Ishikawa (cell line): ENCODE measurements at regions not wholly inside any gene's neighbourhood (a gene's known extent, or its start where the extent isn't known, plus 50 kb on each side); places are given as distances from the start of the nearest gene placed in this dataset.

Experiments used
- CEBPB ChIP-seq: IDR thresholded peaks from 2 replicates; pipeline ENCODE4 v1.6.1; 2012
- CREB1 ChIP-seq: IDR thresholded peaks from 2 replicates; pipeline ENCODE4 v1.6.1; 2012; ENCODE audit warnings: low read depth
- EGR1 ChIP-seq: IDR thresholded peaks from 2 replicates; pipeline ENCODE4 v1.6.1; 2012
- EP300 ChIP-seq: IDR thresholded peaks from 2 replicates; pipeline ENCODE4 v1.6.1; 2012; ENCODE audit warnings: borderline replicate concordance
- FOXM1 ChIP-seq: IDR thresholded peaks from 2 replicates; pipeline ENCODE4 v1.6.1; 2012; ENCODE audit warnings: low read depth, borderline replicate concordance
- NFIC ChIP-seq: IDR thresholded peaks from 2 replicates; pipeline ENCODE4 v1.6.1; 2012
- RAD21 ChIP-seq: IDR thresholded peaks from 2 replicates; pipeline ENCODE4 v1.6.1; 2012; ENCODE audit warnings: low read depth
- TAF1 ChIP-seq: IDR thresholded peaks from 2 replicates; pipeline ENCODE4 v1.6.1; 2012; ENCODE audit warnings: low read depth, mild to moderate bottlenecking
- TCF12 ChIP-seq: IDR thresholded peaks from 2 replicates; pipeline ENCODE4 v1.6.1; 2012; ENCODE audit warnings: low read depth
- TEAD4 ChIP-seq: IDR thresholded peaks from 2 replicates; pipeline ENCODE4 v1.6.1; 2012
- YY1 ChIP-seq: IDR thresholded peaks from 2 replicates; pipeline ENCODE4 v1.6.1; 2012; ENCODE audit warnings: low read depth
- ZBTB7A ChIP-seq: IDR thresholded peaks from 2 replicates; pipeline ENCODE4 v1.6.1; 2012; ENCODE audit warnings: low read depth
- TF ChIP-seq, protein P1 (sequence below): IDR thresholded peaks from 2 replicates; pipeline ENCODE4 v1.6.1; 2012; ENCODE audit warnings: low read depth, mild to moderate bottlenecking
- TF ChIP-seq, protein P2 (sequence below): IDR thresholded peaks from 2 replicates; pipeline ENCODE4 v1.6.1; 2012
- TF ChIP-seq, protein P3 (sequence below): IDR thresholded peaks from 2 replicates; pipeline ENCODE4 v1.6.1; 2012

GRCh38 chr5:175282611-175283225 lies 161.3 kb downstream of the DRD1 start:
- TF ChIP-seq CEBPB = no peak
- no peak for TF ChIP-seq YY1
- TF ChIP-seq, protein P1, sequence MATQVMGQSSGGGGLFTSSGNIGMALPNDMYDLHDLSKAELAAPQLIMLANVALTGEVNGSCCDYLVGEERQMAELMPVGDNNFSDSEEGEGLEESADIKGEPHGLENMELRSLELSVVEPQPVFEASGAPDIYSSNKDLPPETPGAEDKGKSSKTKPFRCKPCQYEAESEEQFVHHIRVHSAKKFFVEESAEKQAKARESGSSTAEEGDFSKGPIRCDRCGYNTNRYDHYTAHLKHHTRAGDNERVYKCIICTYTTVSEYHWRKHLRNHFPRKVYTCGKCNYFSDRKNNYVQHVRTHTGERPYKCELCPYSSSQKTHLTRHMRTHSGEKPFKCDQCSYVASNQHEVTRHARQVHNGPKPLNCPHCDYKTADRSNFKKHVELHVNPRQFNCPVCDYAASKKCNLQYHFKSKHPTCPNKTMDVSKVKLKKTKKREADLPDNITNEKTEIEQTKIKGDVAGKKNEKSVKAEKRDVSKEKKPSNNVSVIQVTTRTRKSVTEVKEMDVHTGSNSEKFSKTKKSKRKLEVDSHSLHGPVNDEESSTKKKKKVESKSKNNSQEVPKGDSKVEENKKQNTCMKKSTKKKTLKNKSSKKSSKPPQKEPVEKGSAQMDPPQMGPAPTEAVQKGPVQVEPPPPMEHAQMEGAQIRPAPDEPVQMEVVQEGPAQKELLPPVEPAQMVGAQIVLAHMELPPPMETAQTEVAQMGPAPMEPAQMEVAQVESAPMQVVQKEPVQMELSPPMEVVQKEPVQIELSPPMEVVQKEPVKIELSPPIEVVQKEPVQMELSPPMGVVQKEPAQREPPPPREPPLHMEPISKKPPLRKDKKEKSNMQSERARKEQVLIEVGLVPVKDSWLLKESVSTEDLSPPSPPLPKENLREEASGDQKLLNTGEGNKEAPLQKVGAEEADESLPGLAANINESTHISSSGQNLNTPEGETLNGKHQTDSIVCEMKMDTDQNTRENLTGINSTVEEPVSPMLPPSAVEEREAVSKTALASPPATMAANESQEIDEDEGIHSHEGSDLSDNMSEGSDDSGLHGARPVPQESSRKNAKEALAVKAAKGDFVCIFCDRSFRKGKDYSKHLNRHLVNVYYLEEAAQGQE = no peak
- no peak for TF ChIP-seq CREB1
- no peak for TF ChIP-seq RAD21
- no peak for TF ChIP-seq TAF1
- no peak for TF ChIP-seq NFIC
- no peak for TF ChIP-seq EP300

DNA sequence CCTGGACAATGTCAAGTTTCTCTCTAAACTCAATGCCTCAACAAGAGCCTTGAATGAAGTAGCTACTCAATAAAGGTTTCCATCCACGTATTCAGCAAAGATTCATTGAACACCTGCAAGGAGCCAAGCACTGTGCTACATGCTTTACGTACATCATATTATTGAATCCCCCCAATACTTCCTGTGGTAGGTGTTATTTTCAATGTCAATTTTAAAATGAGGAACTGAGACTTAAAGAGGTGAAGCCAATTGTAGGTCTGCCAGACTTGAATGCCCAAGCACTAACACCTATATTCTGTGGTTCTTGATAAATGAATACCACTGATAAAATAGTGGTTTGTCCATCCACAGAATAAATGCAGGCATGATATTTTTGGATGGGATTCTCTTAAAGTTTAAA lies 162.3 kb downstream of the DRD1 start:
- no peak for TF ChIP-seq TCF12
- TF ChIP-seq EP300 = no peak
- no peak for TF ChIP-seq ZBTB7A
- no peak for TF ChIP-seq YY1
- no peak for TF ChIP-seq TEAD4
- no peak for TF ChIP-seq CEBPB
- TF ChIP-seq, protein P1 = no peak
- TF ChIP-seq CREB1 = no peak
- no peak for TF ChIP-seq FOXM1
- TF ChIP-seq, protein P2, sequence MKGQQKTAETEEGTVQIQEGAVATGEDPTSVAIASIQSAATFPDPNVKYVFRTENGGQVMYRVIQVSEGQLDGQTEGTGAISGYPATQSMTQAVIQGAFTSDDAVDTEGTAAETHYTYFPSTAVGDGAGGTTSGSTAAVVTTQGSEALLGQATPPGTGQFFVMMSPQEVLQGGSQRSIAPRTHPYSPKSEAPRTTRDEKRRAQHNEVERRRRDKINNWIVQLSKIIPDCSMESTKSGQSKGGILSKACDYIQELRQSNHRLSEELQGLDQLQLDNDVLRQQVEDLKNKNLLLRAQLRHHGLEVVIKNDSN = no peak
- TF ChIP-seq NFIC = no peak
- no peak for TF ChIP-seq RAD21
- TF ChIP-seq EGR1 = no peak
- TF ChIP-seq TAF1 = no peak

DNA sequence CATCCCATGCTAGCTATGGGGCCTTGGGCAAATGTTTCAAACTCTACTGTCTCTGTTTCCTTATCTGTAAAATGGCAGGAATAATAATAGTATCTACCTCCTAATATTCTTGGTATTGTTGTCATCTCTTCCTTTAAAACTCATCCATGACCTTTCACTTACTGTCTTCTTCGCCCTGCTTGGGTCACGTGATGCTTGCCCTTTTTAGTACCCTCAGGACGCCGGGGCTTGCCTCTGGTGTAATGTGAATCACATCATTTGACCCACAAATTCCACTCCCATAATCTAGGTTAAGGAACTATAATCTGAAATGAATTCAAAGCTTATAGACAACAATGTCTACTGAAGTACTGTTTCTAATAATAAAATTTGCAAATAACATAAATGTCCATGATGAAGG lies 162.7 kb downstream of the DRD1 start:
- TF ChIP-seq, protein P2 = no peak
- TF ChIP-seq FOXM1 = no peak
- no peak for TF ChIP-seq CREB1
- TF ChIP-seq, protein P3, sequence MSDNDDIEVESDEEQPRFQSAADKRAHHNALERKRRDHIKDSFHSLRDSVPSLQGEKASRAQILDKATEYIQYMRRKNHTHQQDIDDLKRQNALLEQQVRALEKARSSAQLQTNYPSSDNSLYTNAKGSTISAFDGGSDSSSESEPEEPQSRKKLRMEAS = no peak
- no peak for TF ChIP-seq TCF12
- no peak for TF ChIP-seq EGR1
- TF ChIP-seq, protein P1 = no peak
- TF ChIP-seq YY1 = no peak
- TF ChIP-seq TEAD4 = no peak
- TF ChIP-seq NFIC = no peak
- no peak for TF ChIP-seq TAF1

- no peak for TF ChIP-seq CREB1
- TF ChIP-seq TCF12 = no peak
- TF ChIP-seq YY1 = no peak
- no peak for TF ChIP-seq CEBPB
- TF ChIP-seq, protein P3 = no peak
- TF ChIP-seq, protein P1 = no peak
- TF ChIP-seq TEAD4 = no peak
- TF ChIP-seq EGR1 = no peak
- no peak for TF ChIP-seq EP300
Observed at GRCh38 chr5:175279506-175279905, 164.5 kb downstream of the DRD1 start.
